Uterus (tissue), 3 donors: ENCODE measurements at regions not wholly inside any gene's neighbourhood (a gene's known extent, or its start where the extent isn't known, plus 50 kb on each side); places are given as distances from the start of the nearest gene placed in this dataset.

Source experiments
- DNase-seq, 2 donors: peaks; one replicate each; pipeline ENCODE4 v3.0.0-alpha.2; 2019 to 2020
- H3K27ac ChIP-seq, 2 donors: fragments of 200-600 bp; sonication (generic); 1 replicate in 1 of 2; 2 replicates in 1 of 2; pipeline ENCODE4 v1.5.1; 2016 to 2018
- H3K27me3 ChIP-seq, 2 donors: fragments of 200-600 bp; sonication (generic); one replicate each; pipeline ENCODE4 v1.5.1; 2018 to 2019; ENCODE audit warnings: control low read depth in 1 of 2
- H3K36me3 ChIP-seq, 2 donors: fragments of 200-600 bp; sonication (generic); one replicate each; pipeline ENCODE4 v1.5.1; 2019; ENCODE audit warnings: control low read depth in 1 of 2
- H3K4me1 ChIP-seq, 2 donors: fragments of 200-600 bp; sonication (generic); one replicate each; pipeline ENCODE4 v1.5.1; 2018 to 2019; ENCODE audit warnings: control low read depth in 1 of 2
- H3K4me3 ChIP-seq, 2 donors: fragments of 200-600 bp; sonication (generic); 1 replicate in 1 of 2; 2 replicates in 1 of 2; pipeline ENCODE4 v1.5.1; 2018 to 2019; ENCODE audit warnings: mild to moderate bottlenecking in 1 of 2
- H3K9me3 ChIP-seq, 2 donors: fragments of 200-600 bp; sonication (generic); one replicate each; pipeline ENCODE4 v1.5.1; 2019; ENCODE audit warnings: control low read depth in 1 of 2
- CTCF ChIP-seq, 4 experiments: fragments of 200-600 bp in 2 of 4; fragments of 450-650 bp in 2 of 4; sonication (generic) in 2 of 4; IDR thresholded peaks; one replicate each; pipeline ENCODE4 v1.5.1; 2016 to 2019; ENCODE audit warnings: antibody characterized with exemption in 4 of 4, mild to moderate bottlenecking in 2 of 4, moderate library complexity in 1 of 4
- POLR2A ChIP-seq, 2 donors: fragments of 450-650 bp; IDR thresholded peaks; one replicate each; pipeline ENCODE4 v1.6.1; 2016; ENCODE audit warnings: antibody characterized with exemption in 2 of 2, mild to moderate bottlenecking in 1 of 2, moderate library complexity in 1 of 2
- intact Hi-C: fragments of 100-400 bp; cut with DNase I; formaldehyde crosslinking; loops from one replicate; pipeline ENCODE4 v1.15.1; 2023; ENCODE audit warnings: low total_unique reads
- donor health status: DM: yes; HTN: yes; CAD: no.

- intact Hi-C loops: no loop called here
Observed at GRCh38 chr2:128621074-128621473, 302.4 kb upstream of the HS6ST1 start.

GRCh38 chr2:128622371-128622770, 303.7 kb upstream of the HS6ST1 start:
- H3K36me3 ChIP-seq: no peaks in the 10 kb centered on the region
- H3K4me1 ChIP-seq: no peaks in the 10 kb centered on the region
- intact Hi-C loops: no loop called here
- TF ChIP-seq CTCF (IDR thresholded peaks at IDR 0.05) (no peak), POLR2A (IDR thresholded peaks at IDR 0.05) (no peak)
- DNase-seq: no peak
- H3K4me3 ChIP-seq: no peak overlapping the region
- H3K9me3 ChIP-seq: no peaks in the 10 kb centered on the region
- no peak overlapping the region for H3K27ac ChIP-seq
- H3K27me3 ChIP-seq: no peaks in the 10 kb centered on the region

More at GRCh38 chr2:128621074-128621473, 302.4 kb upstream of the HS6ST1 start:
- no peak overlapping the region for H3K27ac ChIP-seq
- DNase-seq: no peak
- no peaks in the 10 kb centered on the region for H3K9me3 ChIP-seq
- TF ChIP-seq CTCF (IDR thresholded peaks at IDR 0.05) (no peak), POLR2A (IDR thresholded peaks at IDR 0.05) (no peak)
- no peaks in the 10 kb centered on the region for H3K36me3 ChIP-seq
- H3K27me3 ChIP-seq: no peaks in the 10 kb centered on the region
- no peaks in the 10 kb centered on the region for H3K4me1 ChIP-seq
- H3K4me3 ChIP-seq: no peak overlapping the region

- H3K9me3 ChIP-seq: no peaks in the 10 kb centered on the region
- TF ChIP-seq CTCF (IDR thresholded peaks at IDR 0.05): no peak
- no peak for TF ChIP-seq POLR2A (IDR thresholded peaks at IDR 0.05)
- H3K4me3 ChIP-seq: no peak overlapping the region
- intact Hi-C loops: no loop called here
- no peaks in the 10 kb centered on the region for H3K36me3 ChIP-seq
- H3K27me3 ChIP-seq: no peaks in the 10 kb centered on the region
- no peak overlapping the region for H3K27ac ChIP-seq
- H3K4me1 ChIP-seq: no peaks in the 10 kb centered on the region
- no peak for DNase-seq
Observed at GRCh38 chr2:128622955-128623620, 304.4 kb upstream of the HS6ST1 start.

- TF ChIP-seq CTCF (IDR thresholded peaks at IDR 0.05) (no peak), POLR2A (IDR thresholded peaks at IDR 0.05) (no peak)
- no peak for DNase-seq
Observed at GRCh38 chr2:128623776-128624761, 305.4 kb upstream of the HS6ST1 start.

GRCh38 chr2:128624956-128625355, 306.3 kb upstream of the HS6ST1 start:
- TF ChIP-seq CTCF (IDR thresholded peaks at IDR 0.05) (no peak), POLR2A (IDR thresholded peaks at IDR 0.05) (no peak)
- Histone ChIP-seq H3K4me1 (no peaks in the 10 kb centered on the region), H3K9me3 (no peaks in the 10 kb centered on the region), H3K4me3 (no peak overlapping the region), H3K27ac (no peak overlapping the region), H3K27me3 (no peaks in the 10 kb centered on the region), H3K36me3 (no peaks in the 10 kb centered on the region)
- intact Hi-C loops: no loop called here
- DNase-seq: no peak

More at GRCh38 chr2:128623776-128624761, 305.4 kb upstream of the HS6ST1 start:
- Histone ChIP-seq H3K4me3 (no peak overlapping the region), H3K36me3 (no peaks in the 10 kb centered on the region), H3K27ac (no peak overlapping the region), H3K9me3 (no peaks in the 10 kb centered on the region), H3K27me3 (no peaks in the 10 kb centered on the region), H3K4me1 (no peaks in the 10 kb centered on the region)
- intact Hi-C loops: no loop called here
